Mammary epithelial cell (primary cell): ENCODE measurements at regions not wholly inside any gene's neighbourhood (a gene's known extent, or its start where the extent isn't known, plus 50 kb on each side); places are given as distances from the start of the nearest gene placed in this dataset.

Experiments used
- EZH2 ChIP-seq: IDR thresholded peaks from 2 replicates; pipeline ENCODE4 v1.6.1; 2012; ENCODE audit warnings: low read length, inconsistent platforms, borderline replicate concordance
- TF ChIP-seq, protein P1 (sequence below), 2 donors: IDR thresholded peaks in 1 of 2; conservative IDR thresholded peaks in 1 of 2; 2 replicates each; pipeline ENCODE4 v1.5.1; 2011 to 2012; ENCODE audit warnings: inconsistent platforms in 2 of 2, low read length in 2 of 2, mild to moderate bottlenecking in 2 of 2, control low read depth in 1 of 2, low read depth in 1 of 2; ENCODE audit not compliant: insufficient read depth in 1 of 2; ENCODE audit errors: extremely low read depth in 1 of 2

DNA sequence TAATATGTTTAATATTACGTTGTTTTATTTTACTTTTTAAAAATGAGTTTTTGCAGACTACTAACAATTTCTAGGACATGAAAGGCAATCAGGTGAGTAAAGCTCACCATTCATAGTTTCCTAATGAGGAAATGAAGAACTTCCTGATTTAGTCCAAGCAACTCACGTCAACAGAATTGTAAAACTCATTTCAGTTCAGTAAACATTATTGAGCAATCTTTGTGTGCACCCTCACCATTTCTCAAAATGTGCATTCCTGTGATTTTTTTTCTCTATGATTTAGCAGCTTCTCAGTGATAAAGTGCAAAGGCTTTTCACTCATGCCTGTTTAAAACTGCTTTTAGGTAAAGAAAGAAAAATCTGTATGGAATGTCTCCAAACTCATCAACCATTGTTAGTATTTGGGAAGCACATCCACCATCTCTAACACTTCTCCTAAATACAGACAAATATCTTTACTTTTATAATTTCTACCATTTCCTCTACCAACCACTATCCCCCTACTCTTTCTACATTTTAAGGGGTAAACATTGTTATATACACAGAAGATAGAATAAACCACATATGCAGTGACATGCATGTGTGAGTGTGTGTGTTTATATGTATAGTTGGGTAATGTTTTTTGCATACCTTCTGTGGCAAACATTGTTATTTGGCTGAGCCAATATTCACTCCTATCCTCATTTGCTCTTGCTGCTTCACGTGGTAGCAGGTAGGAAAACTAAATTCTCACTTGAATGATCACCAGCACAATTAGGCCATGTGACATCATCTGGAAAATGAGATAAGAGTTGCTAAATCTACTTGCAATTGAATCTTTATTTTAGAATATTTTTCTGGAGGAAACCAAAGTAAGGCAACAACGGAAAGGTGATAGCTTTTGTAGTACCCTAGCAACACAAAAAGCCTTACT, 54.7 kb upstream of the PRDM8 start:
- TF ChIP-seq, protein P1, sequence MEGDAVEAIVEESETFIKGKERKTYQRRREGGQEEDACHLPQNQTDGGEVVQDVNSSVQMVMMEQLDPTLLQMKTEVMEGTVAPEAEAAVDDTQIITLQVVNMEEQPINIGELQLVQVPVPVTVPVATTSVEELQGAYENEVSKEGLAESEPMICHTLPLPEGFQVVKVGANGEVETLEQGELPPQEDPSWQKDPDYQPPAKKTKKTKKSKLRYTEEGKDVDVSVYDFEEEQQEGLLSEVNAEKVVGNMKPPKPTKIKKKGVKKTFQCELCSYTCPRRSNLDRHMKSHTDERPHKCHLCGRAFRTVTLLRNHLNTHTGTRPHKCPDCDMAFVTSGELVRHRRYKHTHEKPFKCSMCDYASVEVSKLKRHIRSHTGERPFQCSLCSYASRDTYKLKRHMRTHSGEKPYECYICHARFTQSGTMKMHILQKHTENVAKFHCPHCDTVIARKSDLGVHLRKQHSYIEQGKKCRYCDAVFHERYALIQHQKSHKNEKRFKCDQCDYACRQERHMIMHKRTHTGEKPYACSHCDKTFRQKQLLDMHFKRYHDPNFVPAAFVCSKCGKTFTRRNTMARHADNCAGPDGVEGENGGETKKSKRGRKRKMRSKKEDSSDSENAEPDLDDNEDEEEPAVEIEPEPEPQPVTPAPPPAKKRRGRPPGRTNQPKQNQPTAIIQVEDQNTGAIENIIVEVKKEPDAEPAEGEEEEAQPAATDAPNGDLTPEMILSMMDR (conservative IDR thresholded peaks at IDR 0.05 in 1 of 2, IDR thresholded peaks at IDR 0.05 in 1 of 2; ENCODE audit: extremely low read depth in 1 of 2, insufficient read depth in 1 of 2, low read depth in 1 of 2, low read length in 2 of 2), result no peak
- no peak for TF ChIP-seq EZH2
